HepG2 (cell line): ENCODE measurements at regions not wholly inside any gene's neighbourhood (a gene's known extent, or its start where the extent isn't known, plus 50 kb on each side); places are given as distances from the start of the nearest gene placed in this dataset.

Source experiments
- ATAC-seq: fragments of 200-7000 bp; cut with Tn5 transposase; 3 replicates; pipeline ENCODE4 v1.9.1; 2020; ENCODE audit warnings: mild to moderate bottlenecking, moderate library complexity
- BruUV-seq: library from RNA; stranded (reverse); fragments of 400-500 nt; replicated peaks from 2 replicates; lab custom pipeline; 2021; lab: Mats Ljungman, UMichigan
- CTCF ChIA-PET: fragments of 300-600 bp; formaldehyde crosslinking; extraction: SDS; loops from one replicate; lab custom pipeline; 2021; ENCODE audit warnings: low total read pairs, inconsistent platforms, low intra/inter-chr PET ratio; lab: Yijun Ruan, JAX
- POLR2A ChIA-PET: fragments of 350-600 bp; sonication (Branson Sonifier 250); formaldehyde crosslinking; loops from one replicate; lab custom pipeline; 2020; ENCODE audit warnings: antibody characterized with exemption, inconsistent platforms; lab: Yijun Ruan, JAX
- DNase-seq: peaks from one replicate; pipeline ENCODE4 v3.0.0-alpha.2; 2015; ENCODE audit warnings: low spot score
- FAIRE-seq: peaks from 3 replicates; lab custom pipeline; 2011; peaks lifted over from hg19 to GRCh38; lab: Jason Lieb, UNC
- H2AFZ ChIP-seq: one replicate; pipeline ENCODE4 v1.6.1; 2011; ENCODE audit warnings: low read length, inconsistent platforms
- H3K27ac ChIP-seq: fragments of 300-600 bp; 3 replicates; pipeline ENCODE4 v1.8.0; 2011; ENCODE audit warnings: mixed run types, mild to moderate bottlenecking, mixed read lengths, low read length, inconsistent platforms; ENCODE audit not compliant: insufficient read depth; ENCODE audit errors: extremely low read length
- H3K27me3 ChIP-seq, 2 experiments: fragments of 200-600 bp in 1 of 2; 2 replicates in 1 of 2; 3 replicates in 1 of 2; pipeline versions ENCODE4 v1.6.0 to v1.8.0; 2011; ENCODE audit warnings: low read length in 2 of 2, mild to moderate bottlenecking in 2 of 2, moderate library complexity in 2 of 2, inconsistent platforms in 1 of 2; ENCODE audit not compliant: insufficient read depth in 2 of 2, control insufficient read depth in 1 of 2
- H3K36me3 ChIP-seq, 2 experiments: fragments of 200-600 bp in 1 of 2; replicated peaks in 1 of 2; 2 replicates in 1 of 2; 3 replicates in 1 of 2; pipeline versions ENCODE4 v1.5.1 to v1.8.0; 2011; ENCODE audit warnings: low read length in 2 of 2, inconsistent platforms in 1 of 2; ENCODE audit not compliant: insufficient read depth in 2 of 2, control insufficient read depth in 1 of 2
- H3K4me1 ChIP-seq: 2 replicates; pipeline ENCODE4 v1.5.1; 2012; ENCODE audit warnings: low read length, inconsistent platforms; ENCODE audit not compliant: insufficient read depth
- H3K4me2 ChIP-seq: 2 replicates; pipeline ENCODE4 v1.6.0; 2011; ENCODE audit warnings: low read depth, low read length, inconsistent platforms
- H3K4me3 ChIP-seq, 3 experiments: fragments of 200-600 bp in 1 of 3; sonication (generic), shearing (Covaris generic) in 1 of 3; replicated peaks in 1 of 3; 2 replicates each; pipeline ENCODE4 v1.5.1; 2011 to 2016; ENCODE audit warnings: low read length in 3 of 3, inconsistent platforms in 2 of 3, low read depth in 2 of 3, mild to moderate bottlenecking in 2 of 3, control low read depth in 1 of 3, mixed read lengths in 1 of 3; ENCODE audit not compliant: insufficient read depth in 1 of 3
- H3K79me2 ChIP-seq: one replicate; pipeline ENCODE4 v1.6.1; 2011; ENCODE audit warnings: low read length, inconsistent platforms; ENCODE audit not compliant: insufficient read depth
- H3K9ac ChIP-seq: 2 replicates; pipeline ENCODE4 v1.6.0; 2011; ENCODE audit warnings: mild to moderate bottlenecking, low read depth, low read length, inconsistent platforms; ENCODE audit not compliant: insufficient read depth
- H3K9me3 ChIP-seq: 2 replicates; pipeline ENCODE4 v1.5.1; 2012; ENCODE audit warnings: mild to moderate bottlenecking, low read length
- H4K20me1 ChIP-seq: 2 replicates; pipeline ENCODE4 v1.6.0; 2011; ENCODE audit warnings: inconsistent platforms, mild to moderate bottlenecking, low read length, moderate library complexity; ENCODE audit not compliant: insufficient read depth
- AGO1 ChIP-seq: fragments of 200-400 bp; formaldehyde crosslinking; IDR thresholded peaks from 2 replicates; pipeline ENCODE4 v1.6.1; 2017; ENCODE audit warnings: mild to moderate bottlenecking, low read depth, low read length, moderate library complexity; ENCODE audit not compliant: poor library complexity, severe bottlenecking
- CREB1 ChIP-seq, 2 experiments: fragments of 450-650 bp in 1 of 2; IDR thresholded peaks; 2 replicates each; pipeline ENCODE4 v1.6.1; 2016 to 2017; ENCODE audit warnings: control low read depth in 1 of 2, mild to moderate bottlenecking in 1 of 2, missing compliant biosample characterization in 1 of 2, missing genetic modification characterization in 1 of 2
- HNF4A ChIP-seq: sonication (generic); formaldehyde crosslinking; IDR thresholded peaks from 2 replicates; pipeline ENCODE4 v1.4.0; 2020; ENCODE audit warnings: missing genetic modification reagents
- MIER3 ChIP-seq: IDR thresholded peaks from 2 replicates; pipeline ENCODE4 v1.6.1; 2016; ENCODE audit warnings: missing compliant biosample characterization, borderline replicate concordance
- MLXIP ChIP-seq: sonication (generic); formaldehyde crosslinking; IDR thresholded peaks from 2 replicates; pipeline ENCODE4 v1.9.0; 2021; ENCODE audit warnings: missing genetic modification reagents, borderline replicate concordance
- ZBTB39 ChIP-seq: sonication (generic); formaldehyde crosslinking; IDR thresholded peaks from 2 replicates; pipeline ENCODE4 v1.5.0; 2020; ENCODE audit warnings: missing genetic modification reagents
- ZNF331 ChIP-seq: sonication (generic); formaldehyde crosslinking; IDR thresholded peaks from 2 replicates; pipeline ENCODE4 v1.4.0; 2020; ENCODE audit warnings: missing genetic modification reagents
- ZSCAN21 ChIP-seq: sonication (generic); formaldehyde crosslinking; IDR thresholded peaks from 2 replicates; pipeline ENCODE4 v1.8.0; 2022; ENCODE audit warnings: mild to moderate bottlenecking, missing genetic modification reagents, moderate library complexity, borderline replicate concordance
- WGBS: methylation state at CpG from one replicate; pipeline ENCODE4 v1.1.6; 2017; ENCODE audit warnings: low lambda C conversion rate; 5-methylcytosine and 5-hydroxymethylcytosine counted together
- in situ Hi-C: cut with HindIII; loops from 2 replicates; pipeline ENCODE4 v1.10.0; 2017; ENCODE audit warnings: low pct_unique_long_range_greater_than_20kb; ENCODE audit not compliant: extremely low pct_ligation_motif_present
- intact Hi-C: fragments of 100-400 bp; cut with micrococcal nuclease; formaldehyde crosslinking; loops from one replicate; pipeline ENCODE4 v1.10.0; 2022; ENCODE audit not compliant: unreplicated experiment

- Histone ChIP-seq H3K4me3 (no peak overlapping the region), H3K9ac (no peak overlapping the region), H3K27me3 (peaks cover 0 to 7% of the 10 kb centered on the region in 2 experiments; a peak in 2 of 5 replicates), H3K4me2 (no peak overlapping the region), H4K20me1 (no peaks in the 10 kb centered on the region), H3K9me3 (no peaks in the 10 kb centered on the region), H3K27ac (no peak overlapping the region), H3K79me2 (no peaks in the 10 kb centered on the region), H3K36me3 (no peaks in the 10 kb centered on the region), H3K4me1 (no peaks in the 10 kb centered on the region), H2AFZ (no peak overlapping the region)
- FAIRE-seq (no peak), ATAC-seq (no peak), DNase-seq (no peak)
- intact Hi-C loops: no loop called here
- TF ChIP-seq CREB1 (IDR thresholded peaks at IDR 0.05) (peak; percentile 32; the same call in 1 of the 2 replicates), CREB1 (CRISPR knock-in tag; IDR thresholded peaks at IDR 0.05) (no peak), MIER3 (CRISPR knock-in tag) (no peak), ZBTB39 (CRISPR knock-in tag) (no peak)
- CTCF ChIA-PET: no interaction called here
- in situ Hi-C loops: no loop called here
- no TSS peak for BruUV-seq
- POLR2A ChIA-PET: no interaction called here
- 27% methylated on average over 5 of the region's 5 CpGs for WGBS
Observed at GRCh38 chr6:168908887-168909286, 344.8 kb downstream of the THBS2 start.

- FAIRE-seq (no peak), ATAC-seq (no peak), DNase-seq (no peak)
- Histone ChIP-seq H3K4me2 (no peak overlapping the region), H3K27ac (no peak overlapping the region), H2AFZ (no peak overlapping the region), H3K79me2 (no peaks in the 10 kb centered on the region), H3K36me3 (no peaks in the 10 kb centered on the region), H3K9me3 (no peaks in the 10 kb centered on the region), H3K27me3 (peaks cover 0 to 5% of the 10 kb centered on the region in 2 experiments; a peak in 3 of 5 replicates), H3K9ac (no peak overlapping the region), H3K4me3 (no peak overlapping the region), H3K4me1 (no peaks in the 10 kb centered on the region), H4K20me1 (no peaks in the 10 kb centered on the region)
- in situ Hi-C loops (no loop called here), intact Hi-C loops (no loop called here)
- TF ChIP-seq ZSCAN21 (CRISPR knock-in tag): no peak
- TF ChIP-seq MLXIP: no peak
- TF ChIP-seq HNF4A (CRISPR knock-in tag): no peak
- TF ChIP-seq AGO1: no peak
- no peak for TF ChIP-seq ZNF331 (CRISPR knock-in tag)
- ChIA-PET POLR2A (no interaction called here), CTCF (no interaction called here)
- BruUV-seq: no TSS peak
- 3% methylated on average over 5 of the region's 5 CpGs for WGBS
Observed at GRCh38 chr6:168908166-168908565, 345.5 kb downstream of the THBS2 start.
